DND-41 (cell line): ENCODE measurements at regions not wholly inside any gene's neighbourhood (a gene's known extent, or its start where the extent isn't known, plus 50 kb on each side); places are given as distances from the start of the nearest gene placed in this dataset.

Experiments used
- EZH2 ChIP-seq: IDR thresholded peaks from 3 replicates; pipeline ENCODE4 v1.6.1; 2012; ENCODE audit warnings: borderline replicate concordance, low read depth, mild to moderate bottlenecking, moderate library complexity, low read length, inconsistent platforms; ENCODE audit not compliant: severe bottlenecking
- TF ChIP-seq, protein P1 (sequence below): IDR thresholded peaks from 2 replicates; pipeline ENCODE4 v1.5.1; 2012; ENCODE audit warnings: borderline replicate concordance, low read length, moderate library complexity, mild to moderate bottlenecking; ENCODE audit not compliant: poor library complexity, severe bottlenecking; ENCODE audit errors: extremely low read depth

- TF ChIP-seq, protein P1, sequence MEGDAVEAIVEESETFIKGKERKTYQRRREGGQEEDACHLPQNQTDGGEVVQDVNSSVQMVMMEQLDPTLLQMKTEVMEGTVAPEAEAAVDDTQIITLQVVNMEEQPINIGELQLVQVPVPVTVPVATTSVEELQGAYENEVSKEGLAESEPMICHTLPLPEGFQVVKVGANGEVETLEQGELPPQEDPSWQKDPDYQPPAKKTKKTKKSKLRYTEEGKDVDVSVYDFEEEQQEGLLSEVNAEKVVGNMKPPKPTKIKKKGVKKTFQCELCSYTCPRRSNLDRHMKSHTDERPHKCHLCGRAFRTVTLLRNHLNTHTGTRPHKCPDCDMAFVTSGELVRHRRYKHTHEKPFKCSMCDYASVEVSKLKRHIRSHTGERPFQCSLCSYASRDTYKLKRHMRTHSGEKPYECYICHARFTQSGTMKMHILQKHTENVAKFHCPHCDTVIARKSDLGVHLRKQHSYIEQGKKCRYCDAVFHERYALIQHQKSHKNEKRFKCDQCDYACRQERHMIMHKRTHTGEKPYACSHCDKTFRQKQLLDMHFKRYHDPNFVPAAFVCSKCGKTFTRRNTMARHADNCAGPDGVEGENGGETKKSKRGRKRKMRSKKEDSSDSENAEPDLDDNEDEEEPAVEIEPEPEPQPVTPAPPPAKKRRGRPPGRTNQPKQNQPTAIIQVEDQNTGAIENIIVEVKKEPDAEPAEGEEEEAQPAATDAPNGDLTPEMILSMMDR: no peak
- TF ChIP-seq EZH2: no peak
Measured at GRCh38 chr3:83567935-83568334, 1390.9 kb upstream of the CADM2 start.
